WTC11 (cell line): ENCODE measurements at regions not wholly inside any gene's neighbourhood (a gene's known extent, or its start where the extent isn't known, plus 50 kb on each side); places are given as distances from the start of the nearest gene placed in this dataset.

Experiments used
- ATAC-seq: fragments of 200-7000 bp; cut with Tn5 transposase; 2 replicates; pipeline ENCODE4 v1.10.0; 2021; ENCODE audit warnings: mild to moderate bottlenecking, moderate library complexity
- CTCF ChIA-PET: fragments of 300-600 bp; sonication (Branson Sonifier 250); formaldehyde crosslinking; loops from one replicate; lab custom pipeline; 2021; ENCODE audit warnings: antibody characterized with exemption; lab: Charles Lee
- POLR2A ChIA-PET: fragments of 350-600 bp; sonication (Branson Sonifier 250); formaldehyde crosslinking; loops from one replicate; lab custom pipeline; 2021; ENCODE audit warnings: antibody characterized with exemption; lab: Charles Lee
- DNase-seq: peaks from one replicate; pipeline ENCODE4 v3.0.0; 2021; ENCODE audit warnings: low spot score
- H3K27ac Mint-ChIP-seq: 2 replicates; pipeline ENCODE4 v1.8.0; 2021; ENCODE audit warnings: mixed read lengths
- H3K27me3 Mint-ChIP-seq: 2 replicates; pipeline ENCODE4 v1.8.0; 2021; ENCODE audit warnings: low read depth, mild to moderate bottlenecking, moderate library complexity, mixed read lengths
- H3K36me3 Mint-ChIP-seq: 2 replicates; pipeline ENCODE4 v1.8.0; 2021; ENCODE audit warnings: mixed read lengths
- H3K4me1 Mint-ChIP-seq: 2 replicates; pipeline ENCODE4 v1.8.0; 2022; ENCODE audit warnings: mixed read lengths
- H3K4me3 Mint-ChIP-seq: 2 replicates; pipeline ENCODE4 v1.8.0; 2021; ENCODE audit warnings: mild to moderate bottlenecking, moderate library complexity, mixed read lengths
- H3K9me3 Mint-ChIP-seq: 2 replicates; pipeline ENCODE4 v1.8.0; 2021; ENCODE audit warnings: mixed read lengths
- EMX1 ChIP-seq: fragments of 250-450 bp; sonication (Bioruptor Pico); IDR thresholded peaks from 2 replicates; pipeline ENCODE4 v1.8.0; 2021; ENCODE audit warnings: mild to moderate bottlenecking
- FOXP1 ChIP-seq: sonication (generic); formaldehyde crosslinking; IDR thresholded peaks from 2 replicates; pipeline ENCODE4 v1.8.0; 2022; ENCODE audit warnings: missing genetic modification reagents, mild to moderate bottlenecking, moderate library complexity, borderline replicate concordance
- GTF2I ChIP-seq: fragments of 250-450 bp; sonication (Bioruptor Pico); conservative IDR thresholded peaks from 2 replicates; pipeline ENCODE4 v1.4.0; 2021; ENCODE audit warnings: mild to moderate bottlenecking
- MYBL2 ChIP-seq: sonication (generic); formaldehyde crosslinking; IDR thresholded peaks from 2 replicates; pipeline ENCODE4 v1.8.1; 2023; ENCODE audit warnings: mild to moderate bottlenecking, moderate library complexity, missing genetic modification reagents
- ZNF423 ChIP-seq: fragments of 250-450 bp; sonication (Bioruptor Pico); IDR thresholded peaks from 2 replicates; pipeline ENCODE4 v2.1.2; 2022; ENCODE audit warnings: mild to moderate bottlenecking, moderate library complexity
- TF ChIP-seq, protein P1 (sequence below): sonication (generic); formaldehyde crosslinking; IDR thresholded peaks from 2 replicates; pipeline ENCODE4 v1.8.1; 2023; ENCODE audit warnings: mild to moderate bottlenecking, missing genetic modification reagents
- TF ChIP-seq, protein P2 (sequence below): fragments of 250-450 bp; sonication (Bioruptor Pico); IDR thresholded peaks from 2 replicates; pipeline ENCODE4 v1.9.0; 2021; ENCODE audit warnings: mild to moderate bottlenecking
- TF ChIP-seq, protein P3 (sequence below): fragments of 250-450 bp; sonication (Bioruptor Pico); IDR thresholded peaks from 2 replicates; pipeline ENCODE4 v2.1.2; 2022; ENCODE audit warnings: mild to moderate bottlenecking, moderate library complexity
- TF ChIP-seq, protein P4 (sequence below): sonication (generic); formaldehyde crosslinking; IDR thresholded peaks from 2 replicates; pipeline ENCODE4 v1.8.0; 2023; ENCODE audit warnings: missing genetic modification reagents
- TF ChIP-seq, protein P5 (sequence below): sonication (generic); formaldehyde crosslinking; conservative IDR thresholded peaks from 2 replicates; pipeline ENCODE4 v1.8.1; 2023; ENCODE audit warnings: mild to moderate bottlenecking, low read depth, missing genetic modification reagents, moderate library complexity
- TF ChIP-seq, protein P6 (sequence below): sonication (generic); formaldehyde crosslinking; IDR thresholded peaks from 2 replicates; pipeline ENCODE4 v1.8.1; 2022; ENCODE audit warnings: low read depth, mild to moderate bottlenecking, moderate library complexity, missing genetic modification reagents, borderline replicate concordance
- TF ChIP-seq, protein P7 (sequence below): sonication (generic); formaldehyde crosslinking; IDR thresholded peaks from 2 replicates; pipeline ENCODE4 v1.8.0; 2022; ENCODE audit warnings: mild to moderate bottlenecking, missing genetic modification reagents
- TF ChIP-seq, protein P8 (sequence below): sonication (generic); formaldehyde crosslinking; IDR thresholded peaks from 2 replicates; pipeline ENCODE4 v1.8.0; 2023; ENCODE audit warnings: mild to moderate bottlenecking, missing genetic modification reagents

DNA sequence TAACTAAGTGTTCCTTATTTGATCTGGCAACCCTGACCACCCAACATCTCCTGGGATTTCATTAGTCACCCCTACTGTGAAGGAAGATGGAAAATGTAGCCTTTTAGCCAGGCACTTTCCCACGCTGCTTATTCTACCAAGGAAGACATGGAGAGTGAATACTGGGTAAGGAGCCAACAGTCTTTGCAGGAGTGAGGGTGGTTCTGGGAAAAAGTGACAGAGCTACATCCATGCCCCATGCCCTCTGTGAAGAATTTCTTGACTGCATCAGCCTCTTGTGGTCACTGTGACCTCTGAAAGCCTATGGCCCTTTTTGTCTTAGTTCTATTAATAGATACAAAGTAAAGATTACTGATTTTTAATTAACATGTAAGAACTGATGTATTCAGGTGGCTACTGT lies 196.0 kb upstream of the EEA1 start:
- ChIA-PET CTCF (no interaction called here), POLR2A (no interaction called here)
- ATAC-seq (no peak), DNase-seq (no peak)
- no peak for TF ChIP-seq GTF2I (CRISPR knock-in tag)
- TF ChIP-seq EMX1 (CRISPR knock-in tag): no peak
- TF ChIP-seq, protein P1, sequence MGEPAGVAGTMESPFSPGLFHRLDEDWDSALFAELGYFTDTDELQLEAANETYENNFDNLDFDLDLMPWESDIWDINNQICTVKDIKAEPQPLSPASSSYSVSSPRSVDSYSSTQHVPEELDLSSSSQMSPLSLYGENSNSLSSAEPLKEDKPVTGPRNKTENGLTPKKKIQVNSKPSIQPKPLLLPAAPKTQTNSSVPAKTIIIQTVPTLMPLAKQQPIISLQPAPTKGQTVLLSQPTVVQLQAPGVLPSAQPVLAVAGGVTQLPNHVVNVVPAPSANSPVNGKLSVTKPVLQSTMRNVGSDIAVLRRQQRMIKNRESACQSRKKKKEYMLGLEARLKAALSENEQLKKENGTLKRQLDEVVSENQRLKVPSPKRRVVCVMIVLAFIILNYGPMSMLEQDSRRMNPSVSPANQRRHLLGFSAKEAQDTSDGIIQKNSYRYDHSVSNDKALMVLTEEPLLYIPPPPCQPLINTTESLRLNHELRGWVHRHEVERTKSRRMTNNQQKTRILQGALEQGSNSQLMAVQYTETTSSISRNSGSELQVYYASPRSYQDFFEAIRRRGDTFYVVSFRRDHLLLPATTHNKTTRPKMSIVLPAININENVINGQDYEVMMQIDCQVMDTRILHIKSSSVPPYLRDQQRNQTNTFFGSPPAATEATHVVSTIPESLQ: no peak
- TF ChIP-seq, protein P2, sequence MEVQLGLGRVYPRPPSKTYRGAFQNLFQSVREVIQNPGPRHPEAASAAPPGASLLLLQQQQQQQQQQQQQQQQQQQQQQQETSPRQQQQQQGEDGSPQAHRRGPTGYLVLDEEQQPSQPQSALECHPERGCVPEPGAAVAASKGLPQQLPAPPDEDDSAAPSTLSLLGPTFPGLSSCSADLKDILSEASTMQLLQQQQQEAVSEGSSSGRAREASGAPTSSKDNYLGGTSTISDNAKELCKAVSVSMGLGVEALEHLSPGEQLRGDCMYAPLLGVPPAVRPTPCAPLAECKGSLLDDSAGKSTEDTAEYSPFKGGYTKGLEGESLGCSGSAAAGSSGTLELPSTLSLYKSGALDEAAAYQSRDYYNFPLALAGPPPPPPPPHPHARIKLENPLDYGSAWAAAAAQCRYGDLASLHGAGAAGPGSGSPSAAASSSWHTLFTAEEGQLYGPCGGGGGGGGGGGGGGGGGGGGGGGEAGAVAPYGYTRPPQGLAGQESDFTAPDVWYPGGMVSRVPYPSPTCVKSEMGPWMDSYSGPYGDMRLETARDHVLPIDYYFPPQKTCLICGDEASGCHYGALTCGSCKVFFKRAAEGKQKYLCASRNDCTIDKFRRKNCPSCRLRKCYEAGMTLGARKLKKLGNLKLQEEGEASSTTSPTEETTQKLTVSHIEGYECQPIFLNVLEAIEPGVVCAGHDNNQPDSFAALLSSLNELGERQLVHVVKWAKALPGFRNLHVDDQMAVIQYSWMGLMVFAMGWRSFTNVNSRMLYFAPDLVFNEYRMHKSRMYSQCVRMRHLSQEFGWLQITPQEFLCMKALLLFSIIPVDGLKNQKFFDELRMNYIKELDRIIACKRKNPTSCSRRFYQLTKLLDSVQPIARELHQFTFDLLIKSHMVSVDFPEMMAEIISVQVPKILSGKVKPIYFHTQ (CRISPR knock-in tag): no peak
- TF ChIP-seq, protein P3, sequence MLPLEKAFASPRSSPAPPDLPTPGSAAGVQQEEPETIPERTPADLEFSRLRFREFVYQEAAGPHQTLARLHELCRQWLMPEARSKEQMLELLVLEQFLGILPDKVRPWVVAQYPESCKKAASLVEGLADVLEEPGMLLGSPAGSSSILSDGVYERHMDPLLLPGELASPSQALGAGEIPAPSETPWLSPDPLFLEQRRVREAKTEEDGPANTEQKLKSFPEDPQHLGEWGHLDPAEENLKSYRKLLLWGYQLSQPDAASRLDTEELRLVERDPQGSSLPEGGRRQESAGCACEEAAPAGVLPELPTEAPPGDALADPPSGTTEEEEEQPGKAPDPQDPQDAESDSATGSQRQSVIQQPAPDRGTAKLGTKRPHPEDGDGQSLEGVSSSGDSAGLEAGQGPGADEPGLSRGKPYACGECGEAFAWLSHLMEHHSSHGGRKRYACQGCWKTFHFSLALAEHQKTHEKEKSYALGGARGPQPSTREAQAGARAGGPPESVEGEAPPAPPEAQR (CRISPR knock-in tag): no peak
- TF ChIP-seq, protein P4, sequence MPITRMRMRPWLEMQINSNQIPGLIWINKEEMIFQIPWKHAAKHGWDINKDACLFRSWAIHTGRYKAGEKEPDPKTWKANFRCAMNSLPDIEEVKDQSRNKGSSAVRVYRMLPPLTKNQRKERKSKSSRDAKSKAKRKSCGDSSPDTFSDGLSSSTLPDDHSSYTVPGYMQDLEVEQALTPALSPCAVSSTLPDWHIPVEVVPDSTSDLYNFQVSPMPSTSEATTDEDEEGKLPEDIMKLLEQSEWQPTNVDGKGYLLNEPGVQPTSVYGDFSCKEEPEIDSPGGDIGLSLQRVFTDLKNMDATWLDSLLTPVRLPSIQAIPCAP (CRISPR knock-in tag): no peak
- no peak for TF ChIP-seq MYBL2
- no peak overlapping the region for H3K4me3 Mint-ChIP-seq
- no peaks in the 10 kb centered on the region for H3K27me3 Mint-ChIP-seq
- H3K27ac Mint-ChIP-seq: no peak overlapping the region
- H3K9me3 Mint-ChIP-seq: no peaks in the 10 kb centered on the region; the same call in 1 of the 2 replicates
- H3K4me1 Mint-ChIP-seq: peaks cover 5% of the 10 kb centered on the region
- H3K36me3 Mint-ChIP-seq: no peaks in the 10 kb centered on the region

DNA sequence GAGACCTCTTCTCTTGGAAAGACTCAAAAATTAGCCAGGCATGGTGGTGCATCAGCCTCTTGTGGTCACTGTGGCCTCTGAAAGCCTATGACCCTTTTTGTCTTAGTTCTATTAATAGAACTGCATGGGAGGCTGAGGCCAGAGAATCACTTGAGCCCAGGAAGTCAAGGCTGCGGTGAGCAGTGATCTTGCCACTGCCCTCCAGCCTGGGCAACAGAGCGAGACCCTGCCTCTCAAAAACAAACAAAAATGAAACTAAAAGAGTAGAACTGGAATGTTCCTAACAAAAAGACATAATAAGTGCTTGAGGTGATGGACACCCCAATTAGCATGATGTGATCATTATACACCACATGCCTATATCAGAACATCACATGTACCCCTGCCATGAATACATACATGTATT lies 197.0 kb upstream of the EEA1 start:
- CTCF ChIA-PET: no interaction called here
- POLR2A ChIA-PET: no interaction called here
- H3K9me3 Mint-ChIP-seq: no peaks in the 10 kb centered on the region; the same call in 1 of the 2 replicates
- no peak for TF ChIP-seq ZNF423 (CRISPR knock-in tag)
- TF ChIP-seq, protein P5, sequence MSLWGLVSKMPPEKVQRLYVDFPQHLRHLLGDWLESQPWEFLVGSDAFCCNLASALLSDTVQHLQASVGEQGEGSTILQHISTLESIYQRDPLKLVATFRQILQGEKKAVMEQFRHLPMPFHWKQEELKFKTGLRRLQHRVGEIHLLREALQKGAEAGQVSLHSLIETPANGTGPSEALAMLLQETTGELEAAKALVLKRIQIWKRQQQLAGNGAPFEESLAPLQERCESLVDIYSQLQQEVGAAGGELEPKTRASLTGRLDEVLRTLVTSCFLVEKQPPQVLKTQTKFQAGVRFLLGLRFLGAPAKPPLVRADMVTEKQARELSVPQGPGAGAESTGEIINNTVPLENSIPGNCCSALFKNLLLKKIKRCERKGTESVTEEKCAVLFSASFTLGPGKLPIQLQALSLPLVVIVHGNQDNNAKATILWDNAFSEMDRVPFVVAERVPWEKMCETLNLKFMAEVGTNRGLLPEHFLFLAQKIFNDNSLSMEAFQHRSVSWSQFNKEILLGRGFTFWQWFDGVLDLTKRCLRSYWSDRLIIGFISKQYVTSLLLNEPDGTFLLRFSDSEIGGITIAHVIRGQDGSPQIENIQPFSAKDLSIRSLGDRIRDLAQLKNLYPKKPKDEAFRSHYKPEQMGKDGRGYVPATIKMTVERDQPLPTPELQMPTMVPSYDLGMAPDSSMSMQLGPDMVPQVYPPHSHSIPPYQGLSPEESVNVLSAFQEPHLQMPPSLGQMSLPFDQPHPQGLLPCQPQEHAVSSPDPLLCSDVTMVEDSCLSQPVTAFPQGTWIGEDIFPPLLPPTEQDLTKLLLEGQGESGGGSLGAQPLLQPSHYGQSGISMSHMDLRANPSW (CRISPR knock-in tag): no peak
- TF ChIP-seq, protein P6, sequence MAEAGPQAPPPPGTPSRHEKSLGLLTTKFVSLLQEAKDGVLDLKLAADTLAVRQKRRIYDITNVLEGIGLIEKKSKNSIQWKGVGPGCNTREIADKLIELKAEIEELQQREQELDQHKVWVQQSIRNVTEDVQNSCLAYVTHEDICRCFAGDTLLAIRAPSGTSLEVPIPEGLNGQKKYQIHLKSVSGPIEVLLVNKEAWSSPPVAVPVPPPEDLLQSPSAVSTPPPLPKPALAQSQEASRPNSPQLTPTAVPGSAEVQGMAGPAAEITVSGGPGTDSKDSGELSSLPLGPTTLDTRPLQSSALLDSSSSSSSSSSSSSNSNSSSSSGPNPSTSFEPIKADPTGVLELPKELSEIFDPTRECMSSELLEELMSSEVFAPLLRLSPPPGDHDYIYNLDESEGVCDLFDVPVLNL (CRISPR knock-in tag): no peak
- no peak for TF ChIP-seq FOXP1 (CRISPR knock-in tag)
- TF ChIP-seq, protein P7, sequence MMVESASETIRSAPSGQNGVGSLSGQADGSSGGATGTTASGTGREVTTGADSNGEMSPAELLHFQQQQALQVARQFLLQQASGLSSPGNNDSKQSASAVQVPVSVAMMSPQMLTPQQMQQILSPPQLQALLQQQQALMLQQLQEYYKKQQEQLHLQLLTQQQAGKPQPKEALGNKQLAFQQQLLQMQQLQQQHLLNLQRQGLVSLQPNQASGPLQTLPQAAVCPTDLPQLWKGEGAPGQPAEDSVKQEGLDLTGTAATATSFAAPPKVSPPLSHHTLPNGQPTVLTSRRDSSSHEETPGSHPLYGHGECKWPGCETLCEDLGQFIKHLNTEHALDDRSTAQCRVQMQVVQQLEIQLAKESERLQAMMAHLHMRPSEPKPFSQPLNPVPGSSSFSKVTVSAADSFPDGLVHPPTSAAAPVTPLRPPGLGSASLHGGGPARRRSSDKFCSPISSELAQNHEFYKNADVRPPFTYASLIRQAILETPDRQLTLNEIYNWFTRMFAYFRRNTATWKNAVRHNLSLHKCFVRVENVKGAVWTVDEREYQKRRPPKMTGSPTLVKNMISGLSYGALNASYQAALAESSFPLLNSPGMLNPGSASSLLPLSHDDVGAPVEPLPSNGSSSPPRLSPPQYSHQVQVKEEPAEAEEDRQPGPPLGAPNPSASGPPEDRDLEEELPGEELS (CRISPR knock-in tag): no peak
- TF ChIP-seq, protein P8, sequence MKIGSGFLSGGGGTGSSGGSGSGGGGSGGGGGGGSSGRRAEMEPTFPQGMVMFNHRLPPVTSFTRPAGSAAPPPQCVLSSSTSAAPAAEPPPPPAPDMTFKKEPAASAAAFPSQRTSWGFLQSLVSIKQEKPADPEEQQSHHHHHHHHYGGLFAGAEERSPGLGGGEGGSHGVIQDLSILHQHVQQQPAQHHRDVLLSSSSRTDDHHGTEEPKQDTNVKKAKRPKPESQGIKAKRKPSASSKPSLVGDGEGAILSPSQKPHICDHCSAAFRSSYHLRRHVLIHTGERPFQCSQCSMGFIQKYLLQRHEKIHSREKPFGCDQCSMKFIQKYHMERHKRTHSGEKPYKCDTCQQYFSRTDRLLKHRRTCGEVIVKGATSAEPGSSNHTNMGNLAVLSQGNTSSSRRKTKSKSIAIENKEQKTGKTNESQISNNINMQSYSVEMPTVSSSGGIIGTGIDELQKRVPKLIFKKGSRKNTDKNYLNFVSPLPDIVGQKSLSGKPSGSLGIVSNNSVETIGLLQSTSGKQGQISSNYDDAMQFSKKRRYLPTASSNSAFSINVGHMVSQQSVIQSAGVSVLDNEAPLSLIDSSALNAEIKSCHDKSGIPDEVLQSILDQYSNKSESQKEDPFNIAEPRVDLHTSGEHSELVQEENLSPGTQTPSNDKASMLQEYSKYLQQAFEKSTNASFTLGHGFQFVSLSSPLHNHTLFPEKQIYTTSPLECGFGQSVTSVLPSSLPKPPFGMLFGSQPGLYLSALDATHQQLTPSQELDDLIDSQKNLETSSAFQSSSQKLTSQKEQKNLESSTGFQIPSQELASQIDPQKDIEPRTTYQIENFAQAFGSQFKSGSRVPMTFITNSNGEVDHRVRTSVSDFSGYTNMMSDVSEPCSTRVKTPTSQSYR (CRISPR knock-in tag): no peak
- ATAC-seq (no peak), DNase-seq (no peak)
- H3K27me3 Mint-ChIP-seq: no peaks in the 10 kb centered on the region
- peaks cover 5% of the 10 kb centered on the region for H3K4me1 Mint-ChIP-seq
- no peak overlapping the region for H3K27ac Mint-ChIP-seq
- no peaks in the 10 kb centered on the region for H3K36me3 Mint-ChIP-seq
- no peak overlapping the region for H3K4me3 Mint-ChIP-seq
